ENCODE measurements at regions not wholly inside any gene's neighbourhood (a gene's known extent, or its start where the extent isn't known, plus 50 kb on each side); places are given as distances from the start of the nearest gene placed in this dataset.

DNA sequence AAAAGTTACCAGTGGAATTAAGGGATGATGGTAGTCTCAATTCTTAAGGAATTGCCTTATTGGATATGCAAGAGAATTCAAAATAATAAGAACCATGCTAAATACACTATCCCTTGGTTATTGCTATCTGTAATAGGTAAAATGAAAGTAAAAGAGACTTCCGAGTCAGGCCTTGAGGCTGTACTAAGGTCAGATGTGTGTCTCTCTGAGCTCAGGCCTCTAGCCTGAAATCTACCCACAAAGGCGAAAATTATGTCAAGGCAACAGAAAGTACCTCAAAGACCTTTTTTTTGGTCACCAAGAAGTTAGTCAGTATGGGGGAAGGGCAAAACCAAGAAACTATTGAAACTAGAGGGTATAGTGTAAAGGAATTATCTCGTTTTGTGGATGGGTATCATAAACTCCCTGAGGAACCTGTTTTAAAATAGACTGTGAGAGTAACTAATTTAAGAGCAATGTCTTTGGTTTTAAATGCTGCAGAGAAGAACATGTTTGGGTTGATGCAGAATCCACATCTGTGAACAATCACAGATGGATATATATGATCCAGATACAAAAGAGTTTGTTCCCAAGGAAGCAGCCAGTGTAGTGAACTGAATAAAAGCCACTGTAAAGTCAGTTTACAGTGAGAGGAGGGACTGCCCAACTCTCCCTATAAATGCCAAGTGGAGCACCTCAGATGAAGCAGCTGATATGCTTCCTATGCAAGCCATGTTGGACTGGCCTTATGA lies 382.3 kb upstream of the SEMA6D start:
- H3K4me3 ChIP-seq (ENCODE audit: low read length in 3 of 3): no peak overlapping the region
- H3K36me3 ChIP-seq (ENCODE audit: control insufficient read depth in 3 of 3, insufficient read depth in 3 of 3, low read length in 3 of 3): no peaks in the 10 kb centered on the region
- H3K27ac ChIP-seq (ENCODE audit: low read depth, low read length): no peak overlapping the region
- H3K9ac ChIP-seq (ENCODE audit: low read depth in 1 of 3, low read length in 3 of 3): no peak overlapping the region
- no peaks in the 10 kb centered on the region for H3K9me3 ChIP-seq (ENCODE audit: control insufficient read depth in 3 of 3, low read length in 3 of 3)
- peaks cover 7 to 17% (median 10%) of the 10 kb centered on the region in 3 donors for H3K4me1 ChIP-seq (ENCODE audit: control insufficient read depth in 3 of 3, insufficient read depth in 3 of 3, low read length in 3 of 3)
- no peaks in the 10 kb centered on the region for H3K27me3 ChIP-seq (ENCODE audit: control insufficient read depth in 3 of 3, insufficient read depth in 3 of 3, low read length in 3 of 3)

DNA sequence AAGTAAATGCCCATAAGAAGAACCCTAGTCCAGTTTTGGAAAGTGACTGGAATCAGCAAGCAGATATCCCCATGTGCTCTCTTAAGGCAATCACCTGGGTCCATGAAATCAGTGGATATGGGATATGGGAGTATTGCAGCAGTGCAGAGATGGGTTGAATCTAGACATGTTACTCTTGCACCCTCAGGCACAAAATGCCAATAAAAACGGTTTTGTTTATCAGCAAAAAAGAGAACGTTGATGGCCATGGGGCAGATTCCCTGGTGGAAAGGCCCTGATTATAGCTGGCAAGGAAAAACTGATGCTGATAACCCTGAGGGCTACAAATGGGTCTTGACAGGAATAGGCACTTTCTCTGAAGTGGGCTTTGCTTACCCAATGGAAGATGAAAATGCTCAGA lies 380.2 kb upstream of the SEMA6D start:
- Histone ChIP-seq H3K36me3 (ENCODE audit: control insufficient read depth in 3 of 3, insufficient read depth in 3 of 3, low read length in 3 of 3) (no peaks in the 10 kb centered on the region), H3K27ac (ENCODE audit: low read depth, low read length) (no peak overlapping the region), H3K4me1 (ENCODE audit: control insufficient read depth in 3 of 3, insufficient read depth in 3 of 3, low read length in 3 of 3) (peaks cover 2 to 11% (median 7%) of the 10 kb centered on the region in 3 donors), H3K27me3 (ENCODE audit: control insufficient read depth in 3 of 3, insufficient read depth in 3 of 3, low read length in 3 of 3) (no peaks in the 10 kb centered on the region), H3K9ac (ENCODE audit: low read depth in 1 of 3, low read length in 3 of 3) (no peak overlapping the region), H3K9me3 (ENCODE audit: control insufficient read depth in 3 of 3, low read length in 3 of 3) (no peaks in the 10 kb centered on the region), H3K4me3 (ENCODE audit: low read length in 3 of 3) (no peak overlapping the region)

DNA sequence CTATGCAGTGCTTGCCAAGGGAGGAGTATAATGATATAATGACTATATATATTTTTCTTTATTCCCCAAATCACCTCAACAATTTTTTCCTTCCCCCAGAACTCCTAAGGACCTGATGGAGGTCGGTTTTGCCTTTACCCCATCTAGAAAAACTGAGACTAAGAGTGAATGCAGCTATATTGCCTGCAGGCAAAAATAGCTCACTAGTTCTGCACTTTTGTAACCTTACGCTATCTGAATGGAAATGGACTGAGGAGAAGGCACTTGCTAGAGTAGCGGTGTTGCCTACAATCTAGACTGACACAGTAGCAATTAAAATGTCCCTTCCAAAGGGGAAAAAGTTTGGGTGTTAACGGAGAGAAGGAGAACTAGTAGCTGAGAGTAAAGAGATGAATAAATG lies 379.5 kb upstream of the SEMA6D start:
- no peak overlapping the region for H3K4me3 ChIP-seq (ENCODE audit: low read length in 3 of 3)
- H3K27me3 ChIP-seq (ENCODE audit: control insufficient read depth in 3 of 3, insufficient read depth in 3 of 3, low read length in 3 of 3): no peaks in the 10 kb centered on the region
- H3K27ac ChIP-seq (ENCODE audit: low read depth, low read length): no peak overlapping the region
- H3K36me3 ChIP-seq (ENCODE audit: control insufficient read depth in 3 of 3, insufficient read depth in 3 of 3, low read length in 3 of 3): no peaks in the 10 kb centered on the region
- H3K9me3 ChIP-seq (ENCODE audit: control insufficient read depth in 3 of 3, low read length in 3 of 3): no peaks in the 10 kb centered on the region
- H3K4me1 ChIP-seq (ENCODE audit: control insufficient read depth in 3 of 3, insufficient read depth in 3 of 3, low read length in 3 of 3): peaks cover 0 to 7% (median 0%) of the 10 kb centered on the region in 3 donors
- no peak overlapping the region for H3K9ac ChIP-seq (ENCODE audit: low read depth in 1 of 3, low read length in 3 of 3)

DNA sequence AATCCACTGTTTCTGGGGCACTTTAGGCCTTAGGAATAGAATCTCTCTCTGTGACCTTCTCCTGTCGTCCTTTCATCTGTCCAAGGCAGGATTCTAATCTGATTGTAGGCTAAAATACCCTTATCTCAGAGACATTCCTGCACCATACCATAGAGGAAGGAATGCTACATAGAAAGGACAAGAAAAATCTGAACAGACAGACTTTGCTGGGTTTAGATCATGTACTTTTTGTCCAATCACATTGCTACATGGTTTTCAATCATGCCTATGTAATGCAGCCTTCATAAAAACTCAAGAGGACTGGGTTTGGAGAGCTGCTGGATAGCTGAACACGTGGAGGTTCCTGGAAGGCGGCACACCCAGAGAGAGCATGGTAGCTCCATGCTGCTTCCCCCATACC lies 378.5 kb upstream of the SEMA6D start:
- no peak overlapping the region for H3K9ac ChIP-seq (ENCODE audit: low read depth in 1 of 3, low read length in 3 of 3)

DNA sequence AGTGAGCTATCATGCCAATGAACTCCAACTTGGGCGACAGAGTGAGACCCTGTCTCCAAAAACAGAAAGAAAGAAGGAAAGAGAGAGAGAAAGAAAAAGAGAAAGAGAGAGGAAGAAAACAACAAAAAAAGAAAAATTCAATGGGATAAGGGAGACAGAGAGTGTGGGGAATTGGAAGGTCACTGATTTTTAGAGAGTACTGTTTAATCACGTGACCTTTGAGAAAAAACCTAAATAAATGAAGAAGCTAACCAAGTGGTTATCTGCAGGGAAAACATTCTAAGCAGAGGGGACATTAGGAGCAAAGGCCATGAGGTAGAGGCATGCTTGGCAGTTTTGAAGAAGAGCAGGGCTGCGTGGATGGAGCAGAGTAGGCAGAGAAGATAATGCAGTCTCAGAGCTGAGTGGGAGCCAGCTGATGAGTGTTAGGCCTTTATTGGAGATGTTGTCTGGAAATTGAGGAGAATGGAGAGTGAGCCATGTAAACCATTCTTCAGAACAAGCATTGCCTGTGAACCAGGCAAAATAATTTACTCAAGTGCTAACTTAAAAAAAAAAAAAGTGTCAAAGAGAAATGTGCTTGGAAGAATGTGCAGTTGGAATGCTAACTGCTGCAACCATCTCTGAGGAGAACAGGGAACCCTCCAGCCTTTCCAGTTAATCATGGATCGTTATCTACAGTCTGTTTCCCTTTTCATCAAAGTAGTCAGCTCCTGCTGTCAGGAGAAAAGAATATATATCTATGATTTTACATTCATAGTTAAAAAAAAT lies 377.3 kb upstream of the SEMA6D start:
- no peak overlapping the region for H3K27ac ChIP-seq (ENCODE audit: low read depth, low read length)
- no peaks in the 10 kb centered on the region for H3K9me3 ChIP-seq (ENCODE audit: control insufficient read depth in 3 of 3, low read length in 3 of 3)
- no peak overlapping the region for H3K9ac ChIP-seq (ENCODE audit: low read depth in 1 of 3, low read length in 3 of 3)
- no peaks in the 10 kb centered on the region for H3K36me3 ChIP-seq (ENCODE audit: control insufficient read depth in 3 of 3, insufficient read depth in 3 of 3, low read length in 3 of 3)
- H3K4me1 ChIP-seq (ENCODE audit: control insufficient read depth in 3 of 3, insufficient read depth in 3 of 3, low read length in 3 of 3): no peaks in the 10 kb centered on the region
- H3K27me3 ChIP-seq (ENCODE audit: control insufficient read depth in 3 of 3, insufficient read depth in 3 of 3, low read length in 3 of 3): no peaks in the 10 kb centered on the region
- no peak overlapping the region for H3K4me3 ChIP-seq (ENCODE audit: low read length in 3 of 3)

More for the DNA sequence above, 378.5 kb upstream of the SEMA6D start:
- Histone ChIP-seq H3K4me1 (ENCODE audit: control insufficient read depth in 3 of 3, insufficient read depth in 3 of 3, low read length in 3 of 3) (peaks cover 0 to 1% (median 0%) of the 10 kb centered on the region in 3 donors), H3K4me3 (ENCODE audit: low read length in 3 of 3) (no peak overlapping the region), H3K36me3 (ENCODE audit: control insufficient read depth in 3 of 3, insufficient read depth in 3 of 3, low read length in 3 of 3) (no peaks in the 10 kb centered on the region), H3K9me3 (ENCODE audit: control insufficient read depth in 3 of 3, low read length in 3 of 3) (no peaks in the 10 kb centered on the region), H3K27me3 (ENCODE audit: control insufficient read depth in 3 of 3, insufficient read depth in 3 of 3, low read length in 3 of 3) (no peaks in the 10 kb centered on the region), H3K27ac (ENCODE audit: low read depth, low read length) (no peak overlapping the region)

DNA sequence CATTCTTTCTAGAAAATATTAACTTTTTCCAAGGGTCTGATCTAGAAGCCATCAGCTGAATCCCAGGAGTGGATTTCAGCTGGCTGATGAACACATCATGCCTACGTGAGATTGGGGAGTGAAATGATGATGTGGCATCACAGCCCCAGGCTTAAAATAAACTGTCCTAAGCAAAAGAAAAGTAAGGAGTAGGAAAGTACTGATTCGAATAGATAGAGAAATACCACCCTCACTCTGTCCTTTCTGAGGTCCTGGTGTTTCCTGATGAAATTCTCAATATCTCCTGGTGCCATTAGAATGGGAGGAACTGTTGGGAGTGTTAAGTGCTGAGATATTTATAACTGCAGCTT lies 376.8 kb upstream of the SEMA6D start:
- H3K4me1 ChIP-seq (ENCODE audit: control insufficient read depth in 3 of 3, insufficient read depth in 3 of 3, low read length in 3 of 3): no peaks in the 10 kb centered on the region
- no peaks in the 10 kb centered on the region for H3K36me3 ChIP-seq (ENCODE audit: control insufficient read depth in 3 of 3, insufficient read depth in 3 of 3, low read length in 3 of 3)
- H3K9me3 ChIP-seq (ENCODE audit: control insufficient read depth in 3 of 3, low read length in 3 of 3): no peaks in the 10 kb centered on the region
- no peak overlapping the region for H3K9ac ChIP-seq (ENCODE audit: low read depth in 1 of 3, low read length in 3 of 3)
- H3K27ac ChIP-seq (ENCODE audit: low read depth, low read length): no peak overlapping the region
- no peaks in the 10 kb centered on the region for H3K27me3 ChIP-seq (ENCODE audit: control insufficient read depth in 3 of 3, insufficient read depth in 3 of 3, low read length in 3 of 3)
- no peak overlapping the region for H3K4me3 ChIP-seq (ENCODE audit: low read length in 3 of 3)

DNA sequence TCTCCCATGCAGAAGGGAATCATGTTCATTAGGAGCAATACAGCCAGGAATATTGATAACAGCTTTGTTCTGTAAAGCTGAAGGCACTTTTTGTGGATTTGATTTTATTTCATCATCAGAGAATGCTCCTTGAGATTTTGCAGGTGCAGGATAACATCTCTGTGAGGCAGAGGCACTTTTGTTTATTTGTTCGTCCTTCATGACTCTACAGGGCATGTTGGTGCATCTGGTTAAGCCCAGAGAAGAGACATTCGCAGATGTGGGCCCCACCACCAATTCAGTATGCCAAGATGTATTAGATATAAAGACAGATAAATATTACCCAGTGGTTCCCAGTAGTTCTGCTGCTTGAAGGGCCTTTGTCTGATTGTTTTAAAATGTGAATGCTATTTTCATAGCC lies 368.1 kb upstream of the SEMA6D start:
- no peaks in the 10 kb centered on the region for H3K9me3 ChIP-seq (ENCODE audit: control insufficient read depth in 3 of 3, low read length in 3 of 3)
- H3K27ac ChIP-seq (ENCODE audit: low read depth, low read length): no peak overlapping the region
- H3K27me3 ChIP-seq (ENCODE audit: control insufficient read depth in 3 of 3, insufficient read depth in 3 of 3, low read length in 3 of 3): no peaks in the 10 kb centered on the region
- H3K36me3 ChIP-seq (ENCODE audit: control insufficient read depth in 3 of 3, insufficient read depth in 3 of 3, low read length in 3 of 3): no peaks in the 10 kb centered on the region
- H3K4me1 ChIP-seq (ENCODE audit: control insufficient read depth in 3 of 3, insufficient read depth in 3 of 3, low read length in 3 of 3): no peaks in the 10 kb centered on the region
- no peak overlapping the region for H3K9ac ChIP-seq (ENCODE audit: low read depth in 1 of 3, low read length in 3 of 3)
- no peak overlapping the region for H3K4me3 ChIP-seq (ENCODE audit: low read length in 3 of 3)

DNA sequence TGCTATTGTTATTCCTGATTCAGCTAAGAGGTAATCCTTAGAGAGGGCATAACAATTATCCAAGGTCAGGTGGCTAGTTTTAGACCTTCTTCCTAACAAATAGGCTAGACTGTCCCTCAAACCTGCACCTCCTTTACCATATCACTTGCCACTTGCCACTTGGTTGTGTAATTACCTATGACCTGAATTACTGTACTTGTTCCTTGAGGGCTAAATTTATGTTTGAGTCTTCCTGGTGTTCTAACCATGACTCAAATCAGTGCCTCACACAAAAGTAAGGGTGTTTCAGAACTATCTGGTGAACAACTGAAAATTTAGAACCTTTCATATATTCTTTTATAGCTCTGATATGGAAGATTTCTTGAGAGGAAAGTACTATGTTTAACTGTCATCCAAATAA lies 365.8 kb upstream of the SEMA6D start:
- no peaks in the 10 kb centered on the region for H3K9me3 ChIP-seq (ENCODE audit: control insufficient read depth in 3 of 3, low read length in 3 of 3)
- H3K36me3 ChIP-seq (ENCODE audit: control insufficient read depth in 3 of 3, insufficient read depth in 3 of 3, low read length in 3 of 3): no peaks in the 10 kb centered on the region
- no peak overlapping the region for H3K9ac ChIP-seq (ENCODE audit: low read depth in 1 of 3, low read length in 3 of 3)
- H3K27me3 ChIP-seq (ENCODE audit: control insufficient read depth in 3 of 3, insufficient read depth in 3 of 3, low read length in 3 of 3): no peaks in the 10 kb centered on the region
- no peaks in the 10 kb centered on the region for H3K4me1 ChIP-seq (ENCODE audit: control insufficient read depth in 3 of 3, insufficient read depth in 3 of 3, low read length in 3 of 3)
- no peak overlapping the region for H3K27ac ChIP-seq (ENCODE audit: low read depth, low read length)
- H3K4me3 ChIP-seq (ENCODE audit: low read length in 3 of 3): no peak overlapping the region

DNA sequence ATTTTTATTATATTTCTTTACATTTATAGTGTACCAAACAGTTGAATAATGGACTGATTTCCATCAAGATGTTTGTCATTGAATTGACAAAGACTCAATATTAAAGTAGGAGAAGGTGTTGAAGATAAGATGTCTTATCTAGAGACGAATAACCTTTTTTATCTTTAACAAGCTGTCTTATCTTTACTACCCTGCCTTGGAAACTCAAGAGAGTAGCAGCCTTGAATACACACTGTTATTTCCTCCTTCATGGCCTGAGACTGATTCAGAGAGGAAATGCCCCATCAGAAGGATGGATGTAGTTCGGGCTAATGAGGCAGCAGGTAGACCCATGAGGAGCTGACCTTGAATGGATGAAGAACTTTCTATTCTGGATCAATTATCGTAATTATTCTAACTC lies 365.1 kb upstream of the SEMA6D start:
- Histone ChIP-seq H3K9ac (ENCODE audit: low read depth in 1 of 3, low read length in 3 of 3) (no peak overlapping the region), H3K27ac (ENCODE audit: low read depth, low read length) (no peak overlapping the region), H3K27me3 (ENCODE audit: control insufficient read depth in 3 of 3, insufficient read depth in 3 of 3, low read length in 3 of 3) (no peaks in the 10 kb centered on the region), H3K9me3 (ENCODE audit: control insufficient read depth in 3 of 3, low read length in 3 of 3) (no peaks in the 10 kb centered on the region), H3K4me3 (ENCODE audit: low read length in 3 of 3) (no peak overlapping the region), H3K4me1 (ENCODE audit: control insufficient read depth in 3 of 3, insufficient read depth in 3 of 3, low read length in 3 of 3) (no peaks in the 10 kb centered on the region), H3K36me3 (ENCODE audit: control insufficient read depth in 3 of 3, insufficient read depth in 3 of 3, low read length in 3 of 3) (no peaks in the 10 kb centered on the region)

DNA sequence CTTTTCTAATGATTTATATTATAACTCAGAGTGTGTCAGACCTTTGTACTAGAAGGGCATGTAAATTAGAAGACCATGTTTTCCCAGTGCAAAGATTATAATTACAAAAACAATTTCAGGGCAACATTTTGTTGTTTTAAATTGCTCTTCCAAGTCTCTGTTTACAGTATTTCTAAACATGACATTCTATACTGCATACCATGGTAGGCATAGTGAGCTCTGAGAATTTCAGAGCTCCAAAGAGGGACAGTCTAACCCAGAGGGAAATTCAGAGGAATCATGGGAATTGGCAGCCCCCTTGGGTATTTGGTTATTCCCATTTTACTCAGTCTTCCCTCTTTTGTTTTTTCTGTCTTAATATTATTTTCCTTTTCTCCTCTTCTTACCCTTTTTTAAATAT lies 361.5 kb upstream of the SEMA6D start:
- H3K4me1 ChIP-seq (ENCODE audit: control insufficient read depth in 3 of 3, insufficient read depth in 3 of 3, low read length in 3 of 3): no peaks in the 10 kb centered on the region
- no peaks in the 10 kb centered on the region for H3K36me3 ChIP-seq (ENCODE audit: control insufficient read depth in 3 of 3, insufficient read depth in 3 of 3, low read length in 3 of 3)
- no peak overlapping the region for H3K9ac ChIP-seq (ENCODE audit: low read depth in 1 of 3, low read length in 3 of 3)
- H3K27ac ChIP-seq (ENCODE audit: low read depth, low read length): no peak overlapping the region
- H3K9me3 ChIP-seq (ENCODE audit: control insufficient read depth in 3 of 3, low read length in 3 of 3): no peaks in the 10 kb centered on the region
- no peak overlapping the region for H3K4me3 ChIP-seq (ENCODE audit: low read length in 3 of 3)
- no peaks in the 10 kb centered on the region for H3K27me3 ChIP-seq (ENCODE audit: control insufficient read depth in 3 of 3, insufficient read depth in 3 of 3, low read length in 3 of 3)
